Esophagus mucosa (tissue), 1 donor: ENCODE measurements at regions not wholly inside any gene's neighbourhood (a gene's known extent, or its start where the extent isn't known, plus 50 kb on each side); places are given as distances from the start of the nearest gene placed in this dataset.
"Not testable (repeated sequence)": the region's sequence is repeated elsewhere in the genome, so short reads cannot be mapped to it uniquely, and the experiment has no call there.

Experiments used
- ATAC-seq: fragments of 200-7000 bp; cut with Tn5 transposase; one replicate; pipeline ENCODE4 v1.9.1; 2020
- donor health status: DM: yes; HTN: yes; CAD: no.

DNA sequence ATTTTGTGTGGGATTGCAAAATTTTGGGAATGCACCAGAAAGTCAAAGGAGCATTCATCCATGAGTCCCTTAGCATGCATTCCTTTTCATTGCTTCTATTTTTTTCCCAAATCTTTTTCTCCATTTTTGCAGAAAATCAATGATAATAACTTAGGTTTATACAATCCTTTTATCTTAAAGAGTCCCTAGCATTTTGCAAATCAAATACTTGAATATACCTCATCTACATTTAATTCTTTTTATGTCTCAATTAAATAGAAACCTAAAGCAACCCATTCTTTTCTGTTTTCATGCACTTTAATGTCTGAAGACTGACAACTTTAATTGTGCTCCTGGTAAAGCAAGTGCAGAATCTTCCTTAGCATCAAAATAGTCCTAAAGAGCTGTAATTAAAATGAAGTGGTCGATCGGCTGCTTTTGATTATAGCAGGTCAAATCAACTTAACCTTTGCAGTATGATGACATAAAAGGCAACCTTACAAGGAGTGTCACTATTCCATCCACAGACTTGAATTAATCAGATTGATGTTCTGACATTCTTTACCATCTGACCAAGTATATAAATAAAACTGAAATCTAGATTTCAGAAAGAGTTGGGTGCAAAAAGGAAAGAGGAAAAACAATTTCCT lies 168.4 kb downstream of the ALG10B start:
- ATAC-seq = no peak

DNA sequence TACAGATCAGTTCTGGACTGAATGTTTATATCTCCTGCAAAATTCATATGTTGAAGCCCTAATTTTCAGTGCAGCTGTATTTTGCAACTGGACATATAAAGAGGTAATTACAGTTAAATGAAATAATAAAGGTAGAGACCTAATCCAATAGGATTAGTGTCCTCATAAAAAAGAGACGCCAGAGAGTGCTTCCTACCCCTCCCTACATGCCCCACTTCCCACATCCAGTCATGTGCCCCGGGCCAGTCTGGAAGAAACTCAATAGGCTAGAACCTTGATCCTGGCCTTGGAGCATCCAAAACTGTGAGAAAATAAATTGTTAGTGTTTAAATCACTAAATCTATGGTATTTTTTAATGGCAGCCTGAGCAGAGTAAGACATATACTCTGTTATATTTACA lies 172.3 kb downstream of the ALG10B start:
- no peak for ATAC-seq

DNA sequence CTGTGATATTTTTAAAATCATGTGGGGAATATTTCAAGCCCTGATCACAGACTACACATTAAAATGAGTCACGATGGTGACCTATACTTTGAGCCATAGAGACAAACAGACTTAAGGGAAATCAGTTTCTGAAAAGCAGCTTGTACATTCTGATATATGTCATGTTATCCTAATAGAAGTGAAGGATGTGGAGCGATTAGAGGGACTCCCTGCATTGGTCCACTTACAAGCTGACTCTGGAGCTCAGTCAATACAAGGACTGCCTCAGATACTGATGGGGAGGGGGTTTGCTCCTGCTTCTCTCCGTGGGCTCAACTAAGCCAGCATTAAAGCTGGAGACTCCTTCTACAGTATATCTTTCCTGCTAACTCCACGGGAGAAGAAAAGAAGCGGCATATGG lies 173.5 kb downstream of the ALG10B start:
- no peak for ATAC-seq

DNA sequence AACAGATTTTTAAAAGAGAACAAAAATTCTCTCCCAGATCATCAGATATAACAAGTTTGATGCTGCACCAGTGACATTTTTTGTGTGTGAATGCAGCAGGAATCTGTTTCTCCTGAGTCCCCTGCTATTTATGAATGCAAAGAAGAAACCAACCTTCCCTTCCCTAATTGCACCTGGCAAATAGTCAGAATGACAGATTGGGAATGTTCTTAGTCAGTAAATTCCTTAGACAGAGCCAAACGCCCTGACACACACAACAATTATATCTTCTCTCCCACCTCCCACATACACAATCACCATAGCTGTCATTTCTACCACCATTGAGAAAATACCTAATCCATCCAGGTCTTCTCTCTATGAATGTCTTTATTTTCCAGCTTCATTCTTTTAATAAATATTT lies 174.4 kb downstream of the ALG10B start:
- ATAC-seq = no peak

DNA sequence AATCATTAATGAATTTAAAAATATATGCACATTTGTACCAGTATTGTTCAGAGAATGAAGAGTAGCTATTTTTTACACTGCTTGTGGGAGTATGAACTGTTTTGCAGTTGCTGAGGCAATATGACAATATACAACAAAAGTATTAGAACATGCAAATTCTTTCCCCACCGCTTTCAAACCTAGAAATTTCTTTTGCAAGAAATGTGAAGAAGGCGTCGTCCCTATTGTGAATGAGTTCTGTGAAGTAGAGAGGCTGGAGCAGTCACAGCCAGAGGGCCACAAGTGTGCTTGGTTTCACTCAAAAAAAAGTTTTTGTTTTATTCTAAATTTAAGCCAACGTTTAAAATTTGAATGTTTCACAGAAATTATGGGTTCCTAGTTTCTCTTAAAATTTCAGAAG lies 184.9 kb downstream of the ALG10B start:
- ATAC-seq = no peak

DNA sequence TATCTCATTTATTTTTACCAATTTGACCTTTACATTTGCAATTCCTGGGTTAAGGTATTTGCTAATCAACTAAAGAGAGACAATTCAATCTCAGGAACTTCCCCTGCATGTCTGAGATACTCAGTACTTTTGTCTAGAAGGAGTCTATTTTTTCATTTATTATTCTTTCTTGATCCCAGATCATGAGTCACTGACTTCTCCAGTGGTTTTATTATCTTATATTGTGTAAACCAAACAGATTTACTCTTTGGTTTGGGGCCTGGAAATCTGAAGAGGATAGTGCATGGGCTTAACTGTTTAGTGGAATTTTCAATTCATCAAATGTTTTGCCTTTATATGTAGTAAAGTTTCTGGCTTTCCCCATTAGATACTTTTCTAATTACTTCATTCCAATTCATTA lies 185.4 kb downstream of the ALG10B start:
- ATAC-seq = no peak

- ATAC-seq = no peak
Measured at GRCh38 chr12:38502415-38502814, 185.8 kb downstream of the ALG10B start.

DNA sequence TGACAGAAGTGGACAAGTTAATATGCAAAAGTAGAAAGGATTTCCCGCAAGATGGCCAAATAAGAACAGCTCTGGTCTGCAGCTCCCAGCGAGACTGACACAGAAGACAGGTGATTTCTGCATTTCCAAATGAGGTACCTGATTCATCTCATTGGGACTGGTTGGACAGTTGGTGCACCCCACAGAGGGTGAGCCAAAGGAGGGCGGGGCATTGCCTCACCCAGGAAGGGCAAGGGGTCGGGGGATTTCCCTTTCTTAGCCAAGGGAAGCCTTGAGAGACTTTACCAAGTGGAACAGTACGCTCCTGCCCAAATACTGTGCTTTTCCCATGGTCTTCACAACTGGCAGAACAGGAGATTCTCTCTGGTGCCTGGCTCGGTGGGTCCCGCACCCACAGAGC lies 191.3 kb downstream of the ALG10B start:
- peak; percentile 85 for ATAC-seq

GRCh38 chr12:38508246-38508645 lies 191.7 kb downstream of the ALG10B start:
- peak; percentile 86 for ATAC-seq

DNA sequence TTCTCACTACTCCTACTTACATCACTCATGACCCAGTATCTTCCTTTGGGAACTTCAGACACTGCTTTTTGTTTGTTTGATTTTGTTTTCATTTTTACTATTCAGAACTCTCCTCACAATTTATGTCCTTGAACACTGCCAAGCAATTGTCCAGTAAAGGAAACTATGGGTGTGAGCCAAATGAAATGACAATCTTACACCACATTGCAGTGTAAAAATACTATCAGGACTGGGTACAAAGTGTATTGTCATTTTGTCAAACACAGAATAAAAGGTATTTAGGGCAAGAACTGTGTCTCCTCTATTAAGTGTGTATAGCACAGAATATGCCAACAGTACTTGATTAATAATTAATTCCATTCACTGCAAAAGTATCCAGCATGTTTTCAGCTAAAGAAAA lies 199.3 kb downstream of the ALG10B start:
- no peak for ATAC-seq

GRCh38 chr12:38516418-38516817 lies 199.8 kb downstream of the ALG10B start:
- no peak for ATAC-seq

DNA sequence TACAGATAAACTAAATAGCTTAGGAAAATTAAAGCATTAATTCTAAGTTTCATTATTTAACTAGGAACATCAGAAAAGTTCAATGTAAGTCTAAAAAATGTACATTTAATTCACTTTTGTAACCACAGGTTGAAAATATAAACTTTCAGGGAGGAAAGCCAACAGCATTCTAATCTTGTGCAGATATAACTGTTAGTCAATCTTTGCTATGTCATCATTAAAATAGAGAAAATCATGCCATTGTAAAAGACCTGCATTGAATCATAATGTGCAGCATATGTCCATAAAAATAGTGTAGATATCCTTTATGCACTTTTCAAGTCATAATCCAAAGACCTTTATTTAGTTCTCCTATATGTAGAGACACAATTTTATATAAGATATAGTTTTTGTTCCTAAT lies 207.3 kb downstream of the ALG10B start:
- ATAC-seq = no peak

DNA sequence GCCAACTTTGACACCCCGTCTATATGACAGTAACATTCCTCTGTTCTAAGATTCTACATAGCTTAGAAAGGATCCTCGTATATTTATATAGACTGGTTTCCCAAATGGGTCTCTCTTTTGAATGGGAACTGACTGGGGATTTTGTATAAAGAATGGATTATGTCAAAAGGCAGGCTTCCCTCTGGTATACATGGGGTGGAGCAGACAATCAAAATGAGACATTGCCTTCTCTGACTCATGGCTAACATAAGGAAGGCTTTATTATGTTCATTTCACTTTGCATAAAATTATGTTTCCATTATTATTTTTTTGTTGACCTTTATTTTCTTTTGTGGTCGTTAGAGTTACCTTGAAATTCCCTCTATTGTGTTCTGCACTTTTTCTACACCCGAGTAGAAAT lies 211.1 kb downstream of the ALG10B start:
- peak; percentile 72 for ATAC-seq

DNA sequence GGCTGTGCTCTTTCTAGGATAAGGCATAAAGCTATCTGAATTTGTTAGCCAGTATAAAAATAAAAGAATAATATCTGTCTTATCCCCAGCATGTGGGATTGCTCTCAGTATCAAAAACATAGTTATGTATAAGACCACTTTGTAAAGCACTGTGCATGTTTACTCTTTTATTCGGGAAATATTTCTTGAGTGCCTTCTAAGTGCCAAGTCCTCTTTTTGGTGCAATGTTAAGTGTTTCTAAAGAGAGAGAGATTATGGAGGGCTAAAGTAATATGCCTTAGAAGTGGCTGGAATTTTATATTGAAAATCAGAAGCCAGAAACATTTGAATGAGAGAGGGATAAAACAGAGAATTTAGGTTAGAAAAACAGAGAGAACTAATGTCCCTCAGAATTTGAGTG lies 212.0 kb downstream of the ALG10B start:
- no peak for ATAC-seq

GRCh38 chr12:38529281-38529680 lies 212.7 kb downstream of the ALG10B start:
- not testable (repeated sequence) for ATAC-seq

- ATAC-seq = peak; percentile 55
Measured at GRCh38 chr12:38538319-38538718, 221.7 kb downstream of the ALG10B start.

DNA sequence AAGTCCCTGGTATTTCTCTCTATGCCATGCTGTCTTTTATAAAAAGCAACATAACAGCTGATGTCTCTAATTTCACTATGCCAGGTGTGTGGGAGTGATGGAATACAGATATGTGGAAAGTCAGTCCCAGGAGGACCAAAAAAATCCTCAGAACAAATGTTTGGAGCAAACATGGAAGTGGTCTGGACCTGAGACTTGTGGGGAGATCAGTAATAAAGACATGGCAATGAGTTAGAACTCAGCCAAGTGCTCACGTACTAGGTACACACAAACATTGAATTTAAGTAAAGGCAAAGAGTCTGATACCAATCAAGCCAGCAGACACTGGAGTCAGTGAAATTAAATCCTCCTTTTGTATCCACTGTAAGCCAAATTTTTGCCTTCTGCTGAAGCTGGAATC lies 223.6 kb downstream of the ALG10B start:
- ATAC-seq = no peak

DNA sequence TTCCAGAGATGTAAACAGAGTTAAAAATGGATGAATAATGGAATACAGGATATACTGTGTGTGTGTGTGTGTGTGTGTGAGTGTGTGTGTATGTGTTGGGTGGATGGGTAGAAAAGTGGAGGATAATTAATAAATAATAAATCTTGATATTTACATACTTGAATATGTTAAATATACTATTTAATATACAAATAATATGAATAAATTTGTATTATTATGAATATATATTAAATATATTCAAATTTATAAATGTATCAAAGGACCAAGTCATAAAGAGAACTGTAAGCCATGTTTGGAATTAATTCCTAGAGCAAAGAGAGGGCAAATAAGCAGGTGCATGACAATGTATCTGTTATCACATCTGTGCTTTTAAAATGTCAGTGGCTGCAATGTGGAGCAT lies 225.3 kb downstream of the ALG10B start:
- no peak for ATAC-seq

GRCh38 chr12:38543151-38543550 lies 226.6 kb downstream of the ALG10B start:
- ATAC-seq = no peak

DNA sequence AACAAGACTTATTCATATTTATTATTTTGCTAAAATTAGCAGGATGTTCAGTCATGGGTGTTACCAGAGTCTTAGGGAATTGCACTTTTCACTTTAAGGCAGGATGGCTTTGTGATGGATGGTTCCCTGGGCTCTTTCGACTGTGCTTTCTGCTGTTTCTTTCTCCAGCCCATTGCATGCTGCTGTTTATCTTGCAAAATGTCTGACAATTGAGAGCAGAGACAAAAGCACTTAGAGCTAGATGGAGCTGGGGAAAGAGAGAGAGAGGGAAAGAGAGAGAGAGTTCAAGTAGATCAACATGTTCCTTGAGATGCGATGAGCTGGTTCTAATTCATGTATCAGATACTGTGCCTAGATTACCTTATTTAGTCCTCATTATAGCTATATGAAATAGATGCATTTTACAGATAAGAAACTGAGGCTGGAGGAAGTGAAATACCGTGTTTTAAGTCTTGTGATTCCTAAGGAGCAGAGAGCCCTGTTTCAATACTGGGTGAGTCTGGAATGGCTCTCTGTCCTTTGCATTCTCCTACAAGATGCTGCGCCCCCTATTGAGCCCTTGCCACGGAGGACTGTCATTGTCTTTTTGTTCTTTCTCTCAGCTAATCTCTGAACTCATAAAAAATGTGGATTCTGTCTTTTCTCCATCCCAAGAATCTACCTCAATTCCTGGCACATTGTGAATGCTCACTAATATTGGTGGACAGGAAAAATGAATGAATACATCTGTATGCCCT lies 227.9 kb downstream of the ALG10B start:
- ATAC-seq = no peak

DNA sequence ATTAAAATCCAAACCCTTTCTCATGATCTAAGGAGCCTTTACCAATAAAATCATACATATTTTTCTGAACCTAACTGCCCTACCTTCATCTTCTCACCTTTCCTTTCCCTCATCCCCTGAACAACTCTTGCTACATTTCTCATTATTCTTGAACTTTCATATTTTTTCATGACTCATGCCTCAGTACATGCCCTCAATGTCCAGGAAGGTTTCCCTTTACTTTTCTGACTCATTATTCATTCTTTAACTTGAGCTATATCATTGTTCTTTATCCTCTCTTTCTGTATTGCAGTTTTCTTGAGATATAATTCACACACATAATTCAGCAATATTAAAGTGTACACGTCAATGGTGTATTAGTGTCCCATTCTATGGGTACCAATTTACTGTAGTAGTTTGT lies 231.0 kb downstream of the ALG10B start:
- ATAC-seq = peak; percentile 81

DNA sequence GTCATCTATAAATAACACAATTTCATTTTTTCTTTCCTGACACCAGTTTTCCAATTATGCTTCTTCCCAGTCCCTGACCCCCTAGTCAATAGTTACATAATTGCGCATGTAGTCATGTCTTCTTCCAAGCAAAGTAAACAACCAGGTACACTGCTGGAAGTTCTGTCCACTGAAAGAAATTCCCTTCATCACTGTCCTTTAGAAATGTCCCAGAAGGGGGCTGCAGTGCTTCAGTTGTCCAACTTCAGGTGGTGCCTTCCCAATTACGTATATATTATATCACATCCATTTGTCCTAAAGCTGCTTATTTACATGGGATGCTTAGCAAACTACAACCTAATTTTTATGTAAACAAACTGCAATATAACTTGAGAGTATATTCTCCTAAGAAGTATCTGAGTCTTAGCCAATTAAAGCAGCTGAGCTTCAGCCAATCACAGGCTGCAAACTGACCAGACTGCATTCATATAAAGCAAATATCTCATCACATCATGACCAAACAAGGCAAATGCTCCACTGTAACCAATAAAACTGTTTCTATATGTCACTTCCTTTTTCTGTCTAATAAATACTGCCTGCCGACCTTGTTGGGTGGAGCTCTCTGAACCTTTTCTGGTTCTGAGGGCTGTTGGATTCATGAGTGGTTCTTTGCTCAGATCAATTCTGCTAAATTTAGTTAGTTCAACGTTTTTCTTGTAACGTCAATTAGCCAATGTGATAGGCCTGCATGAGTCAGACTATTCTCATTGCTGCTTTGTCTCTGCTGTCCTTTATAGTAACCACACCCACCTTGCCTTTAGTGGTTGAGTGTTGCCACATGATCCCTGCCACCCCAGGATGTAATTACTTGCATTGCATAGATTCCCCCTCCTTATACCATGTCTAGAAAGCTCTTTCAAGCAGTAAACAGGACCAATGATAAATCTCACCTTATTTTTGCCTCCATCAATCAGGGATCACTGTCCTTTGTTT lies 239.3 kb downstream of the ALG10B start:
- ATAC-seq = peak; percentile 76

DNA sequence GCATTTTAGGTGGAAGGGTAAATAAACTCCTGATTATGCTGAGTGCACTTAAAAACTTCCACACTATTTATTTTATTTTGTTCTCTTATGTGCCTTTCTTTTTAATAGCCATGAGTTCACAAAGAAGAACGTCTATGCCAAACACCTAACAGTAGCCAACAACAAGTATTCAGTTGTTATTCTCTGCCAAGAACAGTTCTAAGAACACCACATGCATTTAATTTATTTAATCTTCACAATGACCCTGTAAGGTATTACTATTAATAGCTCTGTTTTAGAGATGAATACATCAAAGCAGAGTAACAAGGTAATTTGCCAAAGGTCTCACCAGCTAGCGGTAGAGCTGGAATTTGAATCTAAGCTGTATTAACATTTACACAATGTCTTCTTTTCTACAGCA lies 240.1 kb downstream of the ALG10B start:
- ATAC-seq = no peak
